ENCODE measurements at regions not wholly inside any gene's neighbourhood (a gene's known extent, or its start where the extent isn't known, plus 50 kb on each side); places are given as distances from the start of the nearest gene placed in this dataset.

DNA sequence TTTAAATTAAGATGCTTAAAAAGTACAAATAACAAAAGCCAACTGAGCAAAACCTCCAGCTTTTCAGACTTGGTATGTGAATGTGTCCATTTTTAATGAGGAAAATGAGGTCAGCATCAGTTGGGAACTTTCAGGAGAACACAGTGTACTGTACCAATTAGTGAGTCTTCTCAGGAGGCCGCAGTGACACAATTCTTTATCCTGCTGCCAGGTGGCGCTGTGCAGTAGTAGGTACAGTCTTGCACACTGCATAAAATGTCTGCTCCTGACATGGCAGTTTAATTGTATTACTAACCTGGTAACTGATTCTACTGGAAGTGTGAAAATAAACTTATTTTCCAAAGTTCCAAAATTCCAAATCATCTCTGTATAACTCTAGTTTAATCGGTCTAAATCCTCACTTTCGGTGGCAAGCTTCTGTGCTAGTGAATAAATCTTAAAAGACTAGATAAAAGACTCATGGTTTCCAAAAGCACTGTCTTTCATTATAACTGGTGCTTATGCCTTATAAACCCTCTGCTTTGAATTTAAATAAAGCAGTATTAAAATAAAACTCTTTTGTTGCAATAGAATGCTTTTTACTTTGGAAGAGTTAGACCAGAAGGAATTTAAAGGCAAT is 214.8 kb upstream of the MMS22L start:
- no peak overlapping the region for H3K4me3 ChIP-seq (ENCODE audit: extremely low read depth in 1 of 4, insufficient read depth in 2 of 4, low read depth in 3 of 4, low read length in 4 of 4)
- H3K23ac ChIP-seq (ENCODE audit: insufficient read length) = no peak overlapping the region
- WGBS, 2 experiments (ENCODE audit: extremely low coverage in 1 of 2, insufficient coverage in 1 of 2, insufficient read length in 1 of 2, insufficient replicate concordance in 2 of 2, low coverage in 1 of 2, low lambda C conversion rate in 2 of 2, missing lambda C conversion rate in 1 of 2) = 38% methylated on average over 4 of the region's 4 CpGs; no CpG with 5 or more reads in 1 of the 2 experiments
- no peaks in the 10 kb centered on the region for H3K23me2 ChIP-seq (ENCODE audit: low read depth, low read length)
- H4K8ac ChIP-seq (ENCODE audit: extremely low read depth, insufficient read depth, low read length) = no peak overlapping the region
- H3K36me3 ChIP-seq (ENCODE audit: control insufficient read depth in 2 of 4, insufficient read depth in 4 of 4, low read length in 3 of 4) = no peaks in the 10 kb centered on the region
- no peaks in the 10 kb centered on the region for H3K79me1 ChIP-seq (ENCODE audit: low read depth, low read length)
- no peaks in the 10 kb centered on the region for H3K27me3 ChIP-seq (replicated peaks in 1 of 4; ENCODE audit: control insufficient read depth in 3 of 4, extremely low read depth in 1 of 4, insufficient read depth in 3 of 4, low read length in 3 of 4)
- no peak overlapping the region for H3K9ac ChIP-seq (replicated peaks in 1 of 4; ENCODE audit: extremely low read depth in 1 of 4, low read depth in 3 of 4, low read length in 3 of 4)
- no peak overlapping the region for H2BK120ac ChIP-seq (replicated peaks; ENCODE audit: low read depth, low read length)
- CTCF ChIA-PET (ENCODE audit: partially characterized antibody) = interaction anchor here (0.6 to 2.1 kb wide), 12 partner anchors 10 to 1346 kb away, joined by 3 to 12 read pairs (median 4); no protein-coding TSS in a partner anchor
- no peak overlapping the region for H2BK15ac ChIP-seq (ENCODE audit: low read length)
- H2AK5ac ChIP-seq (ENCODE audit: low read depth, low read length) = no peak overlapping the region
- no peaks in the 10 kb centered on the region for H3K9me3 ChIP-seq (ENCODE audit: insufficient read depth in 2 of 2, low read depth in 1 of 2, low read length in 1 of 2)
- no peak overlapping the region for H4K91ac ChIP-seq (replicated peaks; ENCODE audit: insufficient read length, low read length)
- H3K18ac ChIP-seq (ENCODE audit: extremely low read depth, low read length) = no peak overlapping the region
- no peak overlapping the region for H3K4ac ChIP-seq (replicated peaks; ENCODE audit: insufficient read length, low read depth, low read length)
- no peaks in the 10 kb centered on the region for H3K4me1 ChIP-seq (replicated peaks in 1 of 4; ENCODE audit: control insufficient read depth in 3 of 4, insufficient read depth in 4 of 4, low read length in 3 of 4)
- no peak overlapping the region for H4K5ac ChIP-seq (ENCODE audit: insufficient read length, low read depth, low read length)
- no peak overlapping the region for H3K56ac ChIP-seq (replicated peaks; ENCODE audit: insufficient read length, low read depth, low read length)
- no peaks in the 10 kb centered on the region for H4K20me1 ChIP-seq (replicated peaks in 1 of 2; ENCODE audit: control insufficient read depth in 1 of 2, insufficient read depth in 2 of 2, low read length in 2 of 2)
- POLR2A ChIA-PET (ENCODE audit: partially characterized antibody) = no interaction called here
- FAIRE-seq = peak; percentile 96
- no peak overlapping the region for H3K27ac ChIP-seq (ENCODE audit: low read depth, low read length)
- no peak overlapping the region for H2BK5ac ChIP-seq (ENCODE audit: low read depth, low read length)
- H2BK20ac ChIP-seq (ENCODE audit: low read length) = no peak overlapping the region
- no peaks in the 10 kb centered on the region for H3K79me2 ChIP-seq (ENCODE audit: control insufficient read depth in 1 of 2, insufficient read depth in 2 of 2, low read length in 2 of 2)
- H3K4me2 ChIP-seq (ENCODE audit: insufficient read depth in 1 of 2, low read depth in 2 of 2, low read length in 2 of 2) = no peak overlapping the region
- no peak overlapping the region for H3K14ac ChIP-seq (ENCODE audit: insufficient read length)
- no peak overlapping the region for H2BK12ac ChIP-seq (ENCODE audit: low read depth, low read length)
- peak; percentile 7 to 73 for DNase-seq (ENCODE audit: low read depth in 1 of 2, low spot score in 2 of 2)
- no peak overlapping the region for H2AFZ ChIP-seq (ENCODE audit: low read length)
- TF ChIP-seq, protein P1, sequence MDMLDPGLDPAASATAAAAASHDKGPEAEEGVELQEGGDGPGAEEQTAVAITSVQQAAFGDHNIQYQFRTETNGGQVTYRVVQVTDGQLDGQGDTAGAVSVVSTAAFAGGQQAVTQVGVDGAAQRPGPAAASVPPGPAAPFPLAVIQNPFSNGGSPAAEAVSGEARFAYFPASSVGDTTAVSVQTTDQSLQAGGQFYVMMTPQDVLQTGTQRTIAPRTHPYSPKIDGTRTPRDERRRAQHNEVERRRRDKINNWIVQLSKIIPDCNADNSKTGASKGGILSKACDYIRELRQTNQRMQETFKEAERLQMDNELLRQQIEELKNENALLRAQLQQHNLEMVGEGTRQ (IDR thresholded peaks at IDR 0.05; ENCODE audit: low read length) = no peak
- TF ChIP-seq, protein P2, sequence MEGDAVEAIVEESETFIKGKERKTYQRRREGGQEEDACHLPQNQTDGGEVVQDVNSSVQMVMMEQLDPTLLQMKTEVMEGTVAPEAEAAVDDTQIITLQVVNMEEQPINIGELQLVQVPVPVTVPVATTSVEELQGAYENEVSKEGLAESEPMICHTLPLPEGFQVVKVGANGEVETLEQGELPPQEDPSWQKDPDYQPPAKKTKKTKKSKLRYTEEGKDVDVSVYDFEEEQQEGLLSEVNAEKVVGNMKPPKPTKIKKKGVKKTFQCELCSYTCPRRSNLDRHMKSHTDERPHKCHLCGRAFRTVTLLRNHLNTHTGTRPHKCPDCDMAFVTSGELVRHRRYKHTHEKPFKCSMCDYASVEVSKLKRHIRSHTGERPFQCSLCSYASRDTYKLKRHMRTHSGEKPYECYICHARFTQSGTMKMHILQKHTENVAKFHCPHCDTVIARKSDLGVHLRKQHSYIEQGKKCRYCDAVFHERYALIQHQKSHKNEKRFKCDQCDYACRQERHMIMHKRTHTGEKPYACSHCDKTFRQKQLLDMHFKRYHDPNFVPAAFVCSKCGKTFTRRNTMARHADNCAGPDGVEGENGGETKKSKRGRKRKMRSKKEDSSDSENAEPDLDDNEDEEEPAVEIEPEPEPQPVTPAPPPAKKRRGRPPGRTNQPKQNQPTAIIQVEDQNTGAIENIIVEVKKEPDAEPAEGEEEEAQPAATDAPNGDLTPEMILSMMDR (IDR thresholded peaks at IDR 0.05; ENCODE audit: control extremely low read depth in 1 of 3, insufficient read depth in 1 of 3, low read depth in 1 of 3, low read length in 3 of 3) = peak; percentile 66 to 89 (median 77)
- TF ChIP-seq CREB1 (IDR thresholded peaks at IDR 0.05) = no peak; the same call in 1 of the 2 replicates
- no peak for TF ChIP-seq KDM4A (IDR thresholded peaks at IDR 0.05; ENCODE audit: low read depth, low read length, severe bottlenecking)
